Stomach (tissue), 8 donors: ENCODE measurements at regions not wholly inside any gene's neighbourhood (a gene's known extent, or its start where the extent isn't known, plus 50 kb on each side); places are given as distances from the start of the nearest gene placed in this dataset.

Source experiments
- DNase-seq, 2 donors: peaks; one replicate each; pipeline versions ENCODE4 v3.0.0 to v3.0.0-alpha.2; 2013 to 2019
- H3K27ac ChIP-seq, 5 donors: fragments of 200-600 bp in 4 of 5; sonication (generic) in 4 of 5; one replicate each; pipeline ENCODE4 v1.5.1; 2013 to 2019; ENCODE audit warnings: mild to moderate bottlenecking in 1 of 5, moderate library complexity in 1 of 5
- H3K27me3 ChIP-seq, 3 donors: fragments of 200-600 bp; sonication (generic); one replicate each; pipeline ENCODE4 v1.5.1; 2017 to 2019; ENCODE audit warnings: mixed run types in 1 of 3
- H3K36me3 ChIP-seq, 4 donors: fragments of 200-600 bp; sonication (generic); 1 replicate in 3 of 4; 2 replicates in 1 of 4; pipeline ENCODE4 v1.5.1; 2016 to 2019
- H3K4me1 ChIP-seq, 4 donors: fragments of 200-600 bp; sonication (generic); one replicate each; pipeline ENCODE4 v1.5.1; 2016 to 2019
- H3K4me3 ChIP-seq, 4 donors: fragments of 200-600 bp; sonication (generic) in 3 of 4; one replicate each; pipeline ENCODE4 v1.5.1; 2016 to 2019; ENCODE audit warnings: mild to moderate bottlenecking in 1 of 4
- H3K9me3 ChIP-seq, 4 donors: fragments of 200-600 bp; sonication (generic); one replicate each; pipeline ENCODE4 v1.5.1; 2016 to 2019
- CTCF ChIP-seq, 7 experiments: fragments of 450-650 bp in 4 of 7; fragments of 200-600 bp in 3 of 7; sonication (generic) in 3 of 7; IDR thresholded peaks; one replicate each; pipeline ENCODE4 v1.5.1; 2016 to 2019; ENCODE audit warnings: antibody characterized with exemption in 7 of 7, control low read depth in 2 of 7, mild to moderate bottlenecking in 1 of 7
- EP300 ChIP-seq: sonication (generic); formaldehyde crosslinking; IDR thresholded peaks from one replicate; pipeline ENCODE4 v1.6.1; 2017; ENCODE audit warnings: antibody characterized with exemption
- POLR2A ChIP-seq, 4 donors: fragments of 450-650 bp; IDR thresholded peaks; one replicate each; pipeline ENCODE4 v1.6.1; 2016; ENCODE audit warnings: antibody characterized with exemption in 4 of 4, control low read depth in 2 of 4, mild to moderate bottlenecking in 1 of 4, moderate library complexity in 1 of 4
- POLR2AphosphoS5 ChIP-seq, 3 donors: sonication (generic); formaldehyde crosslinking; IDR thresholded peaks; one replicate each; pipeline ENCODE4 v1.6.1; 2016; ENCODE audit warnings: antibody characterized with exemption in 3 of 3
- WGBS, 5 donors: extraction: QIAGEN DNeasy Blood & Tissue Kit in 3 of 5; methylation state at CpG; one replicate each; pipeline versions ENCODE4 v1.1.5 to v1.1.7; 2013 to 2018; 5-methylcytosine and 5-hydroxymethylcytosine counted together
- intact Hi-C: fragments of 100-400 bp; cut with DNase I; formaldehyde crosslinking; loops from one replicate; pipeline ENCODE4 v1.15.1; 2023; ENCODE audit warnings: low total_unique reads
- donor health status: healthy with polysubstance abuse.
- donor health status: Bipolar disorder and iron deficiency.
- donor health status: healthy.

- H3K9me3 ChIP-seq: no peaks in the 10 kb centered on the region
- TF ChIP-seq POLR2A (IDR thresholded peaks at IDR 0.05) (no peak), CTCF (IDR thresholded peaks at IDR 0.05) (no peak), EP300 (no peak), POLR2AphosphoS5 (IDR thresholded peaks at IDR 0.05) (no peak)
- no peak overlapping the region for H3K4me3 ChIP-seq
- 86 to 91% (median 90%) methylated on average over 3 of the region's 3 CpGs for WGBS, 5 donors
- no peak overlapping the region for H3K27ac ChIP-seq
- intact Hi-C loops: no loop called here
- peaks cover 0 to under 1% (median 0%) of the 10 kb centered on the region in 4 donors for H3K4me1 ChIP-seq
- no peak for DNase-seq
- H3K36me3 ChIP-seq: no peaks in the 10 kb centered on the region
- H3K27me3 ChIP-seq: no peaks in the 10 kb centered on the region
These were observed 52.3 kb downstream of the MRPL57 start for GRCh38 chr13:21228738-21229137.

GRCh38 chr13:21229241-21230024 is 53.0 kb downstream of the MRPL57 start:
- DNase-seq: no peak
- peaks cover 0 to 7% (median 3%) of the 10 kb centered on the region in 4 donors for H3K4me1 ChIP-seq
- 81 to 95% (median 88%) methylated on average over 6 to 7 of the region's 7 CpGs for WGBS, 5 donors
- H3K9me3 ChIP-seq: no peaks in the 10 kb centered on the region
- no peak for TF ChIP-seq EP300
- no peak for TF ChIP-seq POLR2AphosphoS5 (IDR thresholded peaks at IDR 0.05)
- TF ChIP-seq POLR2A (IDR thresholded peaks at IDR 0.05): no peak
- TF ChIP-seq CTCF (IDR thresholded peaks at IDR 0.05): no peak
- H3K27me3 ChIP-seq: no peaks in the 10 kb centered on the region
- H3K27ac ChIP-seq: no peak overlapping the region
- intact Hi-C loops: no loop called here
- no peaks in the 10 kb centered on the region for H3K36me3 ChIP-seq
- no peak overlapping the region for H3K4me3 ChIP-seq

GRCh38 chr13:21230516-21230915 is 54.1 kb downstream of the MRPL57 start:
- DNase-seq: no peak
- Histone ChIP-seq H3K4me3 (no peak overlapping the region), H3K9me3 (no peaks in the 10 kb centered on the region), H3K27me3 (no peaks in the 10 kb centered on the region), H3K4me1 (peaks cover 0 to 7% (median 3%) of the 10 kb centered on the region in 4 donors), H3K36me3 (no peaks in the 10 kb centered on the region), H3K27ac (no peak overlapping the region)
- 60 to 75% (median 61%) methylated on average over 3 of the region's 3 CpGs for WGBS, 5 donors
- intact Hi-C loops: no loop called here
- TF ChIP-seq EP300 (no peak), POLR2AphosphoS5 (IDR thresholded peaks at IDR 0.05) (no peak)

- no peaks in the 10 kb centered on the region for H3K36me3 ChIP-seq
- no peak for TF ChIP-seq POLR2A (IDR thresholded peaks at IDR 0.05)
- TF ChIP-seq POLR2AphosphoS5 (IDR thresholded peaks at IDR 0.05): no peak
- TF ChIP-seq CTCF (IDR thresholded peaks at IDR 0.05): no peak
- TF ChIP-seq EP300: no peak
- no peak overlapping the region for H3K27ac ChIP-seq
- H3K4me3 ChIP-seq: no peak overlapping the region
- intact Hi-C loops: no loop called here
- H3K9me3 ChIP-seq: no peaks in the 10 kb centered on the region
- no peak for DNase-seq
- 76 to 84% (median 79%) methylated on average over 5 of the region's 5 CpGs for WGBS, 5 donors
- no peaks in the 10 kb centered on the region for H3K27me3 ChIP-seq
- H3K4me1 ChIP-seq: peaks cover 0 to 7% (median 3%) of the 10 kb centered on the region in 4 donors
These were observed 55.0 kb downstream of the MRPL57 start for GRCh38 chr13:21231426-21231940.

- peak in 1 of 2 donors; percentile 42 for DNase-seq
- intact Hi-C loops: no loop called here
- Histone ChIP-seq H3K4me1 (peaks cover 0 to 7% (median 3%) of the 10 kb centered on the region in 4 donors), H3K27ac (peak overlapping the region in 3 of 5 donors; percentile 30 to 48 (median 40)), H3K4me3 (no peak overlapping the region), H3K9me3 (no peaks in the 10 kb centered on the region), H3K27me3 (no peaks in the 10 kb centered on the region), H3K36me3 (no peaks in the 10 kb centered on the region)
- TF ChIP-seq EP300 (no peak), POLR2A (IDR thresholded peaks at IDR 0.05) (no peak), CTCF (IDR thresholded peaks at IDR 0.05) (no peak), POLR2AphosphoS5 (IDR thresholded peaks at IDR 0.05) (no peak)
- 62 to 76% (median 68%) methylated on average over 8 of the region's 8 CpGs for WGBS, 5 donors
These were observed 55.7 kb downstream of the MRPL57 start for GRCh38 chr13:21232196-21232595.
